HG02973 (cell line): ENCODE measurements at regions not wholly inside any gene's neighbourhood (a gene's known extent, or its start where the extent isn't known, plus 50 kb on each side); places are given as distances from the start of the nearest gene placed in this dataset.

ENCODE experiments used
- ATAC-seq: cut with Tn5 transposase; IDR thresholded peaks from one replicate; pipeline ENCODE4 v1.9.1; 2021; ENCODE audit warnings: moderate library complexity; ENCODE audit not compliant: unreplicated experiment

DNA sequence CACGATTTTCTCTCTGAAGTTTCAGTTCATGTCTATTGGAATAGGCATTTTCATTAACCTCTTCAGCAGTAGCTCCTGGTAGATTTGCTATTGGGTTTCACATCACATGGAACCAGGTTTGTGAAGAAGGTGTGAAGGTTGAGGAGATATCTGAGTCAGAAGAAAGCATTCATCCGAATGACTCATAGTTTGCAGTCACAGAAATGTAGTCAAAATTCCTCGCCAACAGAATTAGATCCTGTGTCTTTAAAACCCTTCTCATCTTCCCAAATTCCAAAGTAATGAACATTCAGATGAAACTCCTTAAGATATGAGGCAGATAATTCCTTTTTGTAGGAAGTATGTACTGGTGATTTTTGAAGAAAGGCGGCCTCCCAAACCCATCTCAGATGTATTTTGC lies 125.0 kb upstream of the LARGE1 start:
- no peak for ATAC-seq

DNA sequence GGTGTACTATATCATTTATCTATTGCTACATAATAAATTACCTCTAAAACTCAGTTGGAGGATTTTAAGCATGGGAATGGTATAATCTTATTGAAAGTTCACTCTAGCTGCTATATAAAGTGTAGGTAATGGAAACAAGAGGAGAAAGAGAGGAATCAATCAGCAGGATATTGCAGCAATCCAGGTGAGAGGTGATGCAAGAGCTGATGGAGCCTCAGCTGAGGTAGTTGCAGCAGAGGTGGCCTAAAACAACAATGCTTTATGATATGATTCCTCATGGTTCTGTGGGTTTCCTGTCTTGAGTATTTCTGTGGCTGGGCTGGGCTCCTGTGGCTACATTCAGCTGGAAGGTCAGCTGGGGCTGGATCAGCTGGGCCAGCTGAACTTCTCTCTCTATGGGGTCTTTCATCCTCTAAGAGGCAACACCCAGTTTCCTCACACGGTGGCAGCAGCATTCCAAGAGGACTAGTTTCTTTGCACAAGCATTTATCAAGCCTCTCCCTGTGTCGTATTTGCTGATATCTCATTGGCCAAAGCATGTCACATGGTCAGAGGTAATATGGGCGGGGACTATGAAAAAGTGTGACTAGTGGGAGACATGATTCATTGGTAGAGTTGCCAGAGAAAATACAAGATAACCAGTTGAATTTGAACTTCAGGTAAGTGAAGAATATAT lies 135.4 kb upstream of the LARGE1 start:
- ATAC-seq: no peak

DNA sequence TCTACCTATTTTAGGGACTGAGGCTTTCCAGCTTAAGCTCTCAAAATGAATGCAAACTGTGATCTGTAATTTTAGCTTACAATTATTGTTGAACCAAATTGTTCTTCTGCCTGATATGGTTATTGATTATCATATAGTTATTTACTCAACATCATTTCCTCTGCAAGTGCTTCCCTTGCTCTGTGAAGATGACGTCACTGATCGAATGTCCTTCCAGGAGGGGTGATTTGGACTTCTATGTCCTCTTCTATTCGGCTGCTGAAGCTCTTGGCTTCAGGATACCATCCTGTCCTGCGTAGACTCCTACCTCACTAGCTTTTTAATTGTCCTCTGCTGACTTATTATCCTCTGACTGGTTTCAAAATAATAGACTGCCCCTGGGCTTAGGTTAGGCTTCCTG lies 137.4 kb upstream of the LARGE1 start:
- no peak for ATAC-seq

DNA sequence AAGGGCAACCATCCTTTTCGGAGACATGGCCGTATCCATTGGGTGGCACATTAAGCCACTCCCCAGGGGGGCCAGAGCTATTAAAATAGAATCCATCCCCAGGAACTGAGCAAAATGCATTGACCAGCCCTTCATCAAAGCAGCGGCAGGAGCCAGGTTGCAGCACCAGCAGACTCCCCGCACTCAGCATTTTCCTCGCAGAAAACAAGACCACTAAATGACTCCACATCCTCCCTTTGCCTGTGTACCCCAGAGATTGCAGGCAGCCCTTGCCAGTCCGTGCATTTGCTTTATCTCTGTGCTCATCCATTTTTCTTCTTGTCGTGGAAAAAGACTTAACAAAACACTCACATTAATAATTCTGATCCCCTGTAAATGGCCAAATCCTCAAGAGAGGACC lies 144.4 kb upstream of the LARGE1 start:
- ATAC-seq: no peak

DNA sequence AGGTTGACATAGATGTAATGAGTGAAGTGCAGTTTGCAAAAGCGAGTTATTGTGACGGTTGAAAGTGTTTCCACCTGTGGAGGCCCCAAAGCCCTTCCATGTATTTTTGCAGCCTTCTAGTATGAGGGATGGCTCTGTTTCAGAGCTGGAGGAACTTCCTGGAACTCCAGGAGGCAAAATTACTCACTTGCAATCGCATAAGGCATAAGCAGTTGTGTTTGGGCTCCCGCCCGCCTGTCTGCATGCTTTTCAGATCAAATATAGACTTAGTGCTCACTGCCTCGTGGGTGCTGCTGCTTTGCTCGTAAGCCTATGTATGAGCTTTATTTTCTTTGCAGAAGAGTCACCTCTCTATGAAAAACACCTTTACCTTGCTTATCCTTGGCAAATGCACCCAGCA lies 146.8 kb upstream of the LARGE1 start:
- ATAC-seq: no peak

DNA sequence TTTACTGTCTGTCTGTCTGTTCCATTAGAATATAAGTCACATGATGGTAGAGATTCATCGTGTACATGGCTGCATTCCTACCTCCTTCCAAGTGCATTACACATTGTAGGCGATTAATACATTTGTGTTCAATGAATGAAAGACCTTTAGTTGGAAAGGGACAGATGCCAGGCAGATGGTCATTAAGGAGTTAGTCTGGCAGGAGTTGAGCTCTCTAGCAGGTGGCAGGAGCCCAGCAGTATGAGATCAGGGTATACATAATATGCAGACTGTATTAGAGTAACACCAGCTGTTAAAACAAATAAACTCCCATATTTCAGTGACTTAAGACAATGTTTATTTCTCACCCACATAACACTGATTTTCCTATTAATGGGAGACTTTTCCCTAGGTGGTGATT lies 147.7 kb upstream of the LARGE1 start:
- no peak for ATAC-seq

DNA sequence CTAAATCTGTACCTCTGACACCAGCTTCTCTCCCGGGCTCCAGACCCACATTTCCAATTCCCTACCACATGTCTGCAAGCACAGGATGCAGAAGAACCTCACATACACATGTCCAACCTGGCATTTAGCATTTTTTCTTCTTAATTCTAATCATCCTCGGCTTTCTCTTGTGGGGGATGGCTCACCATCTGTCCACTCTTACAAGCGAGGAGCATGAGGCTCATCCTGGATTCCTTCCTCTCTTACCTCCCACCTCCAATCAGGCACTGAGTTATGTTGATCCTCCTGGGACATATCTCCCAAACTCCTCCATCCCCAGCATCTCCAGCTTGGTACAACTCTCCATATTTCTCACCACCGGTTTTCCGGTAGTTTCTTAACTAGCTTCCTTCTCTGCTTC lies 149.8 kb upstream of the LARGE1 start:
- ATAC-seq: no peak

DNA sequence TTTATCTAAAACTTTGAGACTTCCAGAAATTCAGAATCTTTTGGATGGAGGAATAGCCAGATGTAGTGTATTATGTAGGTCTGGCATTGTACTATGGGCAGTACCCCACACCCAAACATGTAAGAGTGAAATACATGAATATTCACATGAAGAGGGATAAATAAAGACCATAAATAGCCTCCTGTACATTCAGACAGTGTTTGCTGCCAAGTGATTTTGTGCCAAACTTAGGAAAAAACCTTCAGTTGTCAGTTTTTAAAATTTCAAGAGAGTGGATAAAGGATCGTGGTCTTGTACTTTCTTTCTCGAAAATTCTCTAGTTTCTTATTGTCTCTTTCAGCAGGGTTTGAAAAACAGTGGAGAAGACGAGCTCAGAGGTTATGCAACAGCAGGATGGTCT lies 150.3 kb upstream of the LARGE1 start:
- no peak for ATAC-seq

DNA sequence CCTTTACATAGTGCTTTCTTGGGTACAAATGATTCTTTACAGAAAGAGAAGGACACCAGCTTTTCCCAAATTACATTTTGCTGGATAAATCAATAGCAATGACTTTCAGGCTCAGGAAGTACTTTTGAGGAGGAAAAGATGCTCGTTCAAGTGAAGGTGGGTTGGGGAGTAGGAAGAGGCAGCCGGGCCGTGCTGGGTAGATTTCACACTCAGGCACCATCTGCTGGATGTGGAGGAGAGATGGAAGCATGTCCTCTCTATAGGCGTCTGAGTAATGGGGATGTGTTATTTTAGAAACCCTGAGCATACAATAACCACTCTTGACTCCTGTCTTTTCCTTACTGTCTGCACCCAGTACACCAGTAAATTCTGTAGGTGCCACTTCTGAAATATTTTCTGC lies 152.3 kb upstream of the LARGE1 start:
- ATAC-seq: no peak

DNA sequence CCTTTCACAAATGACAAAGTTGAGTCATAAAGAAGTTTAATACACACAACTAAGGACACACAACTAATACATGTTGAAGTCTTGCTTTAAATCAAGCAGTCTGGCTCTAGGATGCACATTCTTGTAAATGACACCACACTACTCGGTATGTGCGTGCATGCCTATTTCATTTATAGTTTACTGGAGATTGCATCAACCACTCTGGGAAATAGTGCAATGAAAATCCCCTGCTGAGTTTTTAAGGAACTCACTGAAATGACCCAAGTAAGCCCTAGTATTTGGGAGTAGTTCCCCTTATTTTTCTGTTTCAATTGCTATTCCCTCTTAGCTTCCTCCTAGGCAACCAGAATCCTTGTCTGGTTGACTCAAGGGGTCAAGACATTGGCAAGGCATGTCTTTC lies 160.2 kb upstream of the LARGE1 start:
- no peak for ATAC-seq

DNA sequence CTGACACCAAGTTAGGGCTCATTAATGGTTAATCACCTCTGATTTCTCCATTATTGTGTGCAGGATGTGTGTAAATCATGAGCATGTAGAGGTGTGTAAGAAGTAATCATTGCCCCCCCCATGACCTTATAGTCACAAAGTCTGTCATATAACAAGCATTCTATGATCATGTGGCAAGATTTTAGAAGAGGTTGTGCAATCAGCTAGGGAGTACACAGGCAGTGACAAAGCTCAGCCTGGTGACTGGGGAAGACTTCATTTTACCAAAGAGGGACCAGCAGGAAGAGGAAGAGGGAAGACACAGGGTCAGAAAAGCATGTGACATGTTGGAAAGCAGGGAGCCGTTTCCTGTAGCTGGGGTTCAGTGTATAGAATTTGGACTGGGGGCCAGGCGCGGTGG lies 176.5 kb upstream of the LARGE1 start:
- no peak for ATAC-seq

DNA sequence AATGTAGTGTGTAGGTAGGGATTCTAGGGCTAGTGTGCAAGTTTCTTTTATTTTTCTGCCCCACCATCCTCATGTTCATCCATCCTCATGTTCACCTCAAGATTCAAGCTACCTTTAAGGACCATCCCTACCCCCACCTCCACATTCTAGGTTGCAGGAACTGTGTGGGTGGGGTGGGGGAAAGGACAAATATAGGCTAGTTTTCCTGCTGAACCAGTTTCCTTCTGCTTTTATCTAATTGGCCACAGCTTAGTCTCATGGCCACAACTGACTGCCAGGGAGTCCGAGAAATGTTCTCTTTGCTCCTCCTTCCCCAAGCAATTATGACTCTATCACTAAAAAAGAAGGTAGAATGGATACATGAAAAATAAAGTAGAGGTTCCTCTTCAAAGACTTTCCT lies 179.0 kb upstream of the LARGE1 start:
- no peak for ATAC-seq

DNA sequence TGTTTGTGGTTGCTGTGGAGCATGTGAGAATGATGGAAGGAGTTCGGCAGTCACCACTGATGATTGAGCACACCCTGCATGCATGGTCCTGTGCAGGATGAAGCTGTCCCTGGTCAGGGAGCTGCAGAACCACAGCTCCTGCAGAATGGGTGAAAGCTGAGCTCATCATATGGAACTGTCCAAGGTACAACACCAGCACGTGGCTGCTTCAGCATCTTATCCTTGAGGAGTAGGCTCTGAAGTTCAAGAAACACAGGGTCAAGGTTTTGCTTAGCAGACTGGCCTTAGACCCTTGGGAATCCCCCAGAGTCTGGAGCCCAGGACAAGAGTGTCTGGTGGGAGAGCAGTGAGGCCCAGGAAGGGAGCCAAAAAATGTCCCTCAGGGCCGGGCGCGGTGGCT lies 182.4 kb upstream of the LARGE1 start:
- no peak for ATAC-seq

DNA sequence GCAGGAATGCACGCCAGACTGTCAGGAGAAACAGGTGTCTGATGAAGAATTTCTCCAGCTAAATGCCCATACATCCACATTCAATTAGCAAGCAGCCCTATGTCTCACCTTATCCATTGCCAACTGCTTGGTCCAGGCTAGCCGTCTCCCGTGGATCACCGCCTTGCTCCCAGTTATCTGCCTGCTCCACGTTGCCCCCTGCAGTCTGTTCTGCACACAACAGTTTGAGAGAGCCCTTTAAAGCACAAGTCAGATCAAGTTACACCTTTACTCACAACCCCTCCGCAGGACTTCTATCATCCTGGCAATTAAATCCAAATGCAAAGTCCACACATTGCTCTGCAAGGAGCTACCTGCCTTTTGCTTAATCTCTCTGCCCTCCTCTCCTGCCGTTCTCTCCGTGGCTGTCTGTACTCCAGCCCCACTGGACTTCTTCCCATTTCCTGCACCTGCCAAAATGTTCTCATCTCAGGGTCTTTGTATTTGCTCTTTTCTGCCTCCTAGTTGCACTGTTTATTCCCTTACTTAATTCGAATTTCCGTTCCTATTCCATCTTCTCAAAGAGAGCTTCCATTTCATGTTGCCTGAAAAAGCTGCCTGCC lies 185.3 kb upstream of the LARGE1 start:
- ATAC-seq: no peak

DNA sequence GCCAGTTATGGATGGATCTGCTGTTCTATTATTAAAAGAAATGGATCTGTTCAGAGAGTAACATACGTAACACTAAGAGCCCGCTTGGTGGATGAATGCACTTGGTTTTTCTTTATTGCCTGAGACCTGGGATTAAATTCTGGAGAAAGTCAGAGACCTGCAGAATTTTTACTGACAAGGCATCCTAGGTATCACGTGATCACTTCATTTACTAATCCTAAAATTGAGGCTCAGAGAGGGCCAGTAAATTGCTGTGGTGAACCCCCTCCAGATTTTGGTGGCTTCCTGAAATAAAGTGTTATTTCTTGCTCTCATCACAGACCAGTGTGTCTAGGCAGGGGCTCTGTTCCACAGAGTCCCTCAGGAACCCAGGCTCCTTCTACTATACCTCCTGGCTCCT lies 187.9 kb upstream of the LARGE1 start:
- ATAC-seq: no peak

DNA sequence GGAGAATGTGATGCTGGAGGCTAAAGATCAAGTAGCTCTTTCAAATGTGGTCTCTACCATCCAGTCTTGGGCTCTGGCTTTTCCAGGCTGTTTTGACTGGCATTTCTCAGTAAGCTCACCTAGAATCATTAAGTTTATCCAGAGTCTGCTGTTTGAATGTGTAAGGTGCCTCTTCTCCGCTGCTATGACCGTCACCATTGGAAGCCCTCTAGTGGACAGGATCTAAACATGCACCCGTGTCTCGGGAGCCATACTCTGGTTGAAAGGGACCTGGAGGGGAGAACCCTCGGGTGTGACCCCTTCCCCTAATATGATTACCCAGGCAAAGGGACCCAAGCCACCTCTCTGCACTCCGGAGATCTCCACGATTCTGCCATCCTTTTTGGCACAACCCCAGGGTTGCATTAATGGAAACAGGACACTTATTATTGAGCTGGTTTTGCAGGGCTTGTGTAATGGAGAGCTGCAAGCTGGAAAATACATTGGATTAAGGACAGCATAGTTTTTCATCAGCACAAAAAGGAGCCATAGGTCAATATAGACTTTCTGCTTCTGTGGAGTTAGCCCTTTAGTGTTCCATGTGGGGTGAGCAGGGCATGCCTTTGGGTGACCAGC lies 191.0 kb upstream of the LARGE1 start:
- no peak for ATAC-seq

DNA sequence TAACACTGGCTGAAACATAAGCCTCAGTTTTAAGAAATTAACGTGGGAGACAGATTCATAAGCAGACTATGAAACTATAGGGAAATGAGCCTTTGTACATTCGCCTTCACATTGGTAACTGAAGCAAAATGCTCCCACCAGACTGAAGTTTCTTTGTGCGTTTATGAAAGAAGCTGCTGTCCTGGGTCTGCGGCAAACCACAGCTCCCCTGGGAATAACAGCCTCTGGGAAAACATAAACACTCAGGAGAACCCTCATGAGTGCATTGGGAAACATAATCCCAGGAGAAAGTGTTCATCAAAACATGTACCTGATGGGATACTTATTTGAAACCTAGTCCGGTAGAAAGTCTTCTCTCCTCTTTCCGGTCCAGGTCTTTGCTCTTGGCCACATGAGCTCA lies 193.1 kb upstream of the LARGE1 start:
- ATAC-seq: no peak

DNA sequence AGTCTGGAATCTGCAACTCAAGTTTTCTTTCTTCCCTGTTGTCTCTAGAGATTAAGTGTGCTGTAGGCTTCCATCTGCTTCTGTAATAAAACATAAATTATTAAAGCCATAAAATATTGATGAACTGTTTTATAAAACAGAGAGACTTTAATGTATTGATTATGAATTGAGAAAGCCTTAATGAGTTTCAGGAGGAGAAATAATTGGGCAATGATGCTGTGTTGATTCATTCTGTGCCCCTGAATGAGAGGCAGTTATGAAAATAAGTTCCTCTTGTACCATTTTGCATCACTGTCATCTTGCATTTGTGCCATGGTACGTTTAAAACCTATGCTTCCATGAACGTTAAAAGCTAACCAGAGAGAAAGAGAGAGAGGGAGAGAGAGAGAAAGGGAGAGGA lies 194.1 kb upstream of the LARGE1 start:
- ATAC-seq: no peak

DNA sequence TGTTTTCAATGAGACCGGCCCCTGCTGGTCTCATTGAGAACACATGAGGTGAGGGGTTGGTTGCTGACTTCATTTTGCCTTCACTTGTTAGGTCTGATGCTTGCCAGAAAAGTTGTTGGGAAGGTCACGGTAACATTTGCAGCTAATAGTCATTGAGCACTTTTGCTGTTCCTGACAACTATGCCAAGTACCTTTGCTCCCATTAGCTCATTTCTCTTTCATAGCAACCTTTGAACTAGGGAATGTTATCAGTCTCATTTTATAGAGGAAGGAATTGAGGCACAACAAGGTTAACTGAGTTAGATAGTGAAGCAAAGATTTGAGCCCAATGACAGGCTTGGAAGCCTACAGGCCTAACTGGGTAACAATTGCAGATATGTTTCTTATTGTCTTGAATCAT lies 195.4 kb upstream of the LARGE1 start:
- no peak for ATAC-seq

DNA sequence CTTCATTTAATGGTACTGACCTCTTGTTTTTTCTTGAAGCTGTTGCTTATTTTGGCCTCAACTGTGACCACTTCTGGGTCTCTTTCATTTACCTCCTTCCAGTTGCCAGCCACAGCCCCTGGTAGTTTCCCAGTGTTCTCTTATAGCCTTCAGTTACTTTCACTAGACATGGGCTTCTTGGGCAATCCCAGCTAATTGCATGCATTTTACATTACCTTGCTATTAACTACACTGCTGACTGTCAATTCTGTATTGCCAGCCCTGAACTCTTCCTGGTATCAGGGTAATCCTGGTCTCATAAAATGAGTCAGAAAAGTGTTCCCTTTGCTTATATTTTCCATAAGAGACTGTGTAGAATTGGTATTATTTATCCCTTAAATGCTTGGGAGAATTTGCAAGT lies 195.8 kb upstream of the LARGE1 start:
- no peak for ATAC-seq

DNA sequence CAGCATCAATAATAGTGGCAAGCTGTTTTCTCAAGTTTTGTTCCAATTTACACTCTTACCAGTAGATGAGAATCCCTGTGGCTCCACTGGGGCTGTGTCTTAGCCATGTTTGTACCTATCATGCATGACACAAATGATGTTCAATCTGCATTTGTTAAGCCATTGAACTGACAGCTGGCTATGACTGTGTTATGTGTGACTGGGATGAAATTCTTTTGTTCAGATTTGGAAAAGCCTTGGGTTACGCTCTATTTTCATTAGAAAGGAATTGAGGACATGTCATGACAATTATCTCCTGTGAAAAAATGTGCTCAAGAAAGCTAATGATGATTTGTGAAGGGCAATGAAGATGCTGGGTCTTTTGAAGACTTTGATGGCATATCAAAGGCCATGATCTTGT lies 201.8 kb upstream of the LARGE1 start:
- no peak for ATAC-seq

DNA sequence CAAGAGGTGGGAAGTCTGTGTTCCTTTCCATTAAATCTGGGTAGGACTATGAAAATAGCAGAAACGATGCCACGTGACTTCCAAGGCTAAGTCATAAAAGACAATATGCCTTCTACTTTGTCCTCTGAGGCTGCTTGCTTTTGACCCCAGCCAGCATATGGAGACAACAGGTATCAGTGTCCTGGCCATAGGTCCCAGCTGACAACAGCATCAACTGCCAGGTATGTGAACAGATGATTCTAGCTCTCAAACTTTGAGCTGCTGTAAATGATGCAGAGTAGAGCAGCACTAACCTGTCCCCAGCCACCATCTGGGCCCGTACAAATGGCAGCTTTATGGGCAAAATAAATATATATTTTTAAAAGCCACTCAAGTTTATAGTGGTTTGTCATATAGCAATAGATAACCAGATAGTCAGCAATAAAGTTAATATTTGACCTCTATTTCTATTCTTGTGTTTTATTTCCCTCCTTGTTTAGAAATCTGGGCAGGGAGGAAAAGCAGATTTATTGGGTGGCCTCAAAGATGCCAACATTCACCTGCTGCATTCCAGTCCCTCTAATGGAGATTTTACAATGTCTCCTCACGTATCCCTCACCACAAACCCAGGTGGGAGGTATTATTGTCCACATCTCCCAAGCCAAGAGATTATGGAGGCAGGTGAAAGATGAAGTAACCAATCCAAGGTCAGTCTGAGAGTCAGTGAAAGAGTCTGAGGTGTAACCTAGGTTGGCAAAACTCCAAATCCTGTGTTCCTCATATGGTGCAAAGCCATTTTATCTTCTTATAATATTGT lies 209.6 kb upstream of the LARGE1 start:
- no peak for ATAC-seq
